Adrenal gland (tissue), 9 donors: ENCODE measurements at regions not wholly inside any gene's neighbourhood (a gene's known extent, or its start where the extent isn't known, plus 50 kb on each side); places are given as distances from the start of the nearest gene placed in this dataset.

ENCODE experiments used
- DNase-seq, 7 donors: peaks; one replicate each; pipeline ENCODE4 v3.0.0-alpha.2; 2019 to 2020
- H3K27ac ChIP-seq, 5 donors: fragments of 200-600 bp; sonication (generic) in 4 of 5; 1 replicate in 3 of 5; 2 replicates in 2 of 5; pipeline versions ENCODE4 v1.5.1 to v1.8.0; 2016 to 2020; ENCODE audit warnings: mild to moderate bottlenecking in 1 of 5
- H3K27me3 ChIP-seq: fragments of 200-600 bp; 2 replicates; pipeline ENCODE4 v1.8.0; 2021
- H3K36me3 ChIP-seq, 2 donors: fragments of 200-600 bp; replicated peaks in 1 of 2; 1 replicate in 1 of 2; 2 replicates in 1 of 2; pipeline versions ENCODE4 v1.5.1 to v1.8.0; 2018 to 2022
- H3K4me1 ChIP-seq, 2 donors: fragments of 200-600 bp; replicated peaks in 1 of 2; 1 replicate in 1 of 2; 2 replicates in 1 of 2; pipeline versions ENCODE4 v1.5.1 to v1.8.0; 2018 to 2021
- H3K4me3 ChIP-seq, 4 donors: fragments of 200-600 bp; sonication (generic) in 3 of 4; one replicate each; pipeline ENCODE4 v1.5.1; 2016 to 2018
- H3K9me3 ChIP-seq, 3 donors: fragments of 200-600 bp; sonication (generic) in 1 of 3; replicated peaks in 1 of 3; 1 replicate in 2 of 3; 2 replicates in 1 of 3; pipeline versions ENCODE4 v1.5.1 to v1.8.0; 2016 to 2021
- CTCF ChIP-seq, 6 experiments: fragments of 450-650 bp in 4 of 6; fragments of 200-600 bp in 2 of 6; sonication (generic) in 1 of 6; IDR thresholded peaks; 1 replicate in 5 of 6; 2 replicates in 1 of 6; pipeline versions ENCODE4 v1.5.1 to v1.8.0; 2016 to 2021; ENCODE audit warnings: antibody characterized with exemption in 6 of 6, mild to moderate bottlenecking in 2 of 6, moderate library complexity in 1 of 6
- POLR2A ChIP-seq, 2 donors: fragments of 450-650 bp; IDR thresholded peaks; one replicate each; pipeline ENCODE4 v1.6.1; 2017; ENCODE audit warnings: antibody characterized with exemption in 2 of 2, mild to moderate bottlenecking in 2 of 2, moderate library complexity in 1 of 2
- WGBS, 4 donors: extraction: QIAGEN DNeasy Blood & Tissue Kit in 2 of 4; methylation state at CpG; one replicate each; pipeline versions ENCODE4 v1.1.5 to v1.1.7; 2013 to 2017; 5-methylcytosine and 5-hydroxymethylcytosine counted together
- intact Hi-C, 2 donors: fragments of 100-400 bp; cut with DNase I; formaldehyde crosslinking; loops; one replicate each; pipeline versions ENCODE4 v1.14.1 to v1.15.0; 2022 to 2023
- donor health status: healthy with polysubstance abuse.
- donor health status: Bipolar disorder and iron deficiency.
- donor health status: DM: yes; HTN: yes; CAD: no.
- donor health status: DM: no; HTN: no; CAD: no.
- donor health status: DM: no; HTN: no; CAD: no.

GRCh38 chr11:112634995-112635737 lies 326.1 kb upstream of the NCAM1 start:
- intact Hi-C loops, result no loop called here
- Histone ChIP-seq H3K9me3 (peaks cover 0 to 8% (median 0%) of the 10 kb centered on the region in 3 donors), H3K36me3 (no peaks in the 10 kb centered on the region), H3K27ac (no peak overlapping the region), H3K27me3 (no peaks in the 10 kb centered on the region), H3K4me1 (no peaks in the 10 kb centered on the region), H3K4me3 (no peak overlapping the region)
- DNase-seq, result no peak
- WGBS, 4 donors, result 59 to 62% (median 61%) methylated on average over 8 of the region's 8 CpGs
- TF ChIP-seq CTCF (IDR thresholded peaks at IDR 0.05) (no peak), POLR2A (IDR thresholded peaks at IDR 0.05) (no peak)

- TF ChIP-seq CTCF (IDR thresholded peaks at IDR 0.05) (no peak), POLR2A (IDR thresholded peaks at IDR 0.05) (no peak)
- Histone ChIP-seq H3K4me1 (no peaks in the 10 kb centered on the region), H3K27me3 (no peaks in the 10 kb centered on the region), H3K36me3 (no peaks in the 10 kb centered on the region), H3K27ac (no peak overlapping the region), H3K9me3 (peaks cover 0 to 8% (median 0%) of the 10 kb centered on the region in 3 donors), H3K4me3 (no peak overlapping the region)
- WGBS, 4 donors, result 73 to 83% (median 79%) methylated on average over 2 of the region's 2 CpGs
- intact Hi-C loops, result no loop called here
- no peak for DNase-seq
Observed at GRCh38 chr11:112637076-112637475, 324.1 kb upstream of the NCAM1 start.

GRCh38 chr11:112637876-112638275 lies 323.3 kb upstream of the NCAM1 start:
- intact Hi-C loops, result no loop called here
- Histone ChIP-seq H3K27ac (no peak overlapping the region), H3K4me1 (no peaks in the 10 kb centered on the region), H3K4me3 (no peak overlapping the region), H3K9me3 (peaks cover 0 to 8% (median 0%) of the 10 kb centered on the region in 3 donors), H3K36me3 (no peaks in the 10 kb centered on the region), H3K27me3 (no peaks in the 10 kb centered on the region)
- TF ChIP-seq CTCF (IDR thresholded peaks at IDR 0.05) (no peak), POLR2A (IDR thresholded peaks at IDR 0.05) (no peak)
- DNase-seq, result no peak

- no peak for TF ChIP-seq CTCF (IDR thresholded peaks at IDR 0.05)
- TF ChIP-seq POLR2A (IDR thresholded peaks at IDR 0.05), result no peak
- Histone ChIP-seq H3K9me3 (peaks cover 0 to 8% (median 5%) of the 10 kb centered on the region in 3 donors), H3K36me3 (no peaks in the 10 kb centered on the region), H3K4me1 (no peaks in the 10 kb centered on the region), H3K4me3 (no peak overlapping the region), H3K27ac (no peak overlapping the region), H3K27me3 (no peaks in the 10 kb centered on the region)
- DNase-seq, result no peak
- intact Hi-C loops, result no loop called here
Observed at GRCh38 chr11:112639469-112639868, 321.8 kb upstream of the NCAM1 start.
